GM13977 (cell line): ENCODE measurements at regions not wholly inside any gene's neighbourhood (a gene's known extent, or its start where the extent isn't known, plus 50 kb on each side); places are given as distances from the start of the nearest gene placed in this dataset.

Source experiments
- DNase-seq: peaks from one replicate; pipeline ENCODE4 v3.0.0; 2012; ENCODE audit warnings: low spot score
- CTCF ChIP-seq: IDR thresholded peaks from 2 replicates; pipeline ENCODE4 v1.5.1; 2012; ENCODE audit warnings: mild to moderate bottlenecking, control low read depth; ENCODE audit not compliant: insufficient read depth; ENCODE audit errors: extremely low read depth, missing control alignments
- in situ Hi-C: fragments of 300-500 bp; cut with MboI; formaldehyde crosslinking; loops from one replicate; pipeline ENCODE4 v1.12.0; 2022; ENCODE audit warnings: low sequenced_read_pairs, low pct_unique_long_range_greater_than_20kb, mixed read lengths, inconsistent platforms; ENCODE audit not compliant: unreplicated experiment

GRCh38 chr2:117481608-117482007 is 332.9 kb upstream of the DDX18 start:
- TF ChIP-seq CTCF: no peak
- no peak for DNase-seq
- in situ Hi-C loops: no loop called here

GRCh38 chr2:117485588-117485987 is 328.9 kb upstream of the DDX18 start:
- DNase-seq: no peak
- TF ChIP-seq CTCF: no peak
- in situ Hi-C loops: no loop called here

- in situ Hi-C loops: no loop called here
- no peak for TF ChIP-seq CTCF
- DNase-seq: no peak
These were observed 328.4 kb upstream of the DDX18 start for GRCh38 chr2:117486081-117486480.

- TF ChIP-seq CTCF: no peak
- in situ Hi-C loops: no loop called here
- DNase-seq: no peak
These were observed 322.2 kb upstream of the DDX18 start for GRCh38 chr2:117492209-117492851.

- no peak for TF ChIP-seq CTCF
- in situ Hi-C loops: no loop called here
These were observed 313.8 kb upstream of the DDX18 start for GRCh38 chr2:117500721-117501120.

GRCh38 chr2:117502121-117502520 is 312.4 kb upstream of the DDX18 start:
- in situ Hi-C loops: no loop called here
- DNase-seq: no peak
- TF ChIP-seq CTCF: no peak

More at GRCh38 chr2:117500721-117501120, 313.8 kb upstream of the DDX18 start:
- DNase-seq: no peak
